GM18873 (cell line): ENCODE measurements at regions not wholly inside any gene's neighbourhood (a gene's known extent, or its start where the extent isn't known, plus 50 kb on each side); places are given as distances from the start of the nearest gene placed in this dataset.

Experiments
- ATAC-seq: cut with Tn5 transposase; IDR thresholded peaks from one replicate; pipeline ENCODE4 v1.9.1; 2021; ENCODE audit warnings: mild to moderate bottlenecking, moderate library complexity, moderate number of reproducible peaks; ENCODE audit not compliant: unreplicated experiment, low FRiP score

- no peak for ATAC-seq
Measured at GRCh38 chr2:15832849-15833680, 107.3 kb upstream of the MYCN start.

- no peak for ATAC-seq
Measured at GRCh38 chr2:15833731-15834130, 106.6 kb upstream of the MYCN start.

- ATAC-seq, result no peak
Measured at GRCh38 chr2:15834381-15835031, 105.8 kb upstream of the MYCN start.

- ATAC-seq, result no peak
Measured at GRCh38 chr2:15835991-15836688, 104.2 kb upstream of the MYCN start.

GRCh38 chr2:15836689-15837610 is 103.4 kb upstream of the MYCN start:
- no peak for ATAC-seq

GRCh38 chr2:15838481-15839090 is 101.8 kb upstream of the MYCN start:
- no peak for ATAC-seq

- no peak for ATAC-seq
Measured at GRCh38 chr2:15839426-15840124, 100.8 kb upstream of the MYCN start.

- ATAC-seq, result no peak
Measured at GRCh38 chr2:15840148-15840547, 100.2 kb upstream of the MYCN start.

- no peak for ATAC-seq
Measured at GRCh38 chr2:15840969-15841368, 99.4 kb upstream of the MYCN start.

GRCh38 chr2:15841776-15842560 is 98.4 kb upstream of the MYCN start:
- ATAC-seq, result no peak

GRCh38 chr2:15842758-15843666 is 97.3 kb upstream of the MYCN start:
- no peak for ATAC-seq

GRCh38 chr2:15844211-15844801 is 96.0 kb upstream of the MYCN start:
- ATAC-seq, result no peak

GRCh38 chr2:15845294-15845693 is 95.1 kb upstream of the MYCN start:
- no peak for ATAC-seq

- ATAC-seq, result no peak
Measured at GRCh38 chr2:15845737-15846405, 94.5 kb upstream of the MYCN start.

GRCh38 chr2:15846626-15847025 is 93.7 kb upstream of the MYCN start:
- ATAC-seq, result no peak

- ATAC-seq, result no peak
Measured at GRCh38 chr2:15850534-15850933, 89.8 kb upstream of the MYCN start.
